Neuronal stem cell (in vitro differentiated cells): ENCODE measurements at regions not wholly inside any gene's neighbourhood (a gene's known extent, or its start where the extent isn't known, plus 50 kb on each side); places are given as distances from the start of the nearest gene placed in this dataset.

ENCODE experiments used
- DNase-seq: peaks from one replicate; pipeline ENCODE4 v3.0.0-alpha.2; 2013; ENCODE audit warnings: low spot score
- H2AFZ ChIP-seq: one replicate; pipeline ENCODE4 v1.6.1; 2013; ENCODE audit warnings: mild to moderate bottlenecking, low read length, inconsistent platforms
- H2AK5ac ChIP-seq: 2 replicates; pipeline ENCODE4 v1.6.1; 2013; ENCODE audit warnings: low read depth, mild to moderate bottlenecking, inconsistent platforms, low read length, moderate library complexity, mixed read lengths
- H2BK120ac ChIP-seq: 2 replicates; pipeline ENCODE4 v1.6.1; 2013; ENCODE audit warnings: low read depth, mild to moderate bottlenecking, inconsistent platforms, low read length, moderate library complexity, mixed read lengths
- H2BK12ac ChIP-seq: one replicate; pipeline ENCODE4 v1.6.1; 2013; ENCODE audit warnings: low read length, inconsistent platforms
- H2BK15ac ChIP-seq: 2 replicates; pipeline ENCODE4 v1.6.1; 2013; ENCODE audit warnings: mild to moderate bottlenecking, low read length, inconsistent platforms, mixed read lengths
- H2BK5ac ChIP-seq: one replicate; pipeline ENCODE4 v1.6.1; 2013; ENCODE audit warnings: inconsistent platforms, mild to moderate bottlenecking, low read length, moderate library complexity
- H3K14ac ChIP-seq: one replicate; pipeline ENCODE4 v1.6.1; 2013; ENCODE audit warnings: low read length, inconsistent platforms
- H3K18ac ChIP-seq: 2 replicates; pipeline ENCODE4 v1.6.1; 2013; ENCODE audit warnings: low read length, inconsistent platforms
- H3K23ac ChIP-seq: 2 replicates; pipeline ENCODE4 v1.6.1; 2013; ENCODE audit warnings: low read depth, mild to moderate bottlenecking, mixed read lengths, low read length, inconsistent platforms; ENCODE audit not compliant: poor library complexity
- H3K27ac ChIP-seq: replicated peaks from 3 replicates; pipeline ENCODE4 v1.5.1; 2013; ENCODE audit warnings: low read length, inconsistent platforms
- H3K27me3 ChIP-seq, 3 experiments: 2 replicates each; pipeline ENCODE4 v1.6.1; 2013; ENCODE audit warnings: low read length in 3 of 3, mild to moderate bottlenecking in 2 of 3, inconsistent platforms in 1 of 3, low read depth in 1 of 3, mixed read lengths in 1 of 3, moderate library complexity in 1 of 3; ENCODE audit not compliant: control insufficient read depth in 3 of 3, insufficient read depth in 3 of 3
- H3K36me3 ChIP-seq, 2 donors: replicated peaks in 1 of 2; 2 replicates each; pipeline ENCODE4 v1.6.1; 2013; ENCODE audit warnings: low read length in 2 of 2; ENCODE audit not compliant: control insufficient read depth in 2 of 2, insufficient read depth in 2 of 2
- H3K4ac ChIP-seq: 2 replicates; pipeline ENCODE4 v1.6.1; 2013; ENCODE audit warnings: inconsistent platforms, mild to moderate bottlenecking, low read length, moderate library complexity
- H3K4me1 ChIP-seq, 2 donors: 1 replicate in 1 of 2; 2 replicates in 1 of 2; pipeline ENCODE4 v1.6.1; 2013; ENCODE audit warnings: low read length in 2 of 2, low read depth in 1 of 2; ENCODE audit not compliant: control insufficient read depth in 2 of 2, insufficient read depth in 1 of 2
- H3K4me2 ChIP-seq: one replicate; pipeline ENCODE4 v1.6.1; 2013; ENCODE audit warnings: mild to moderate bottlenecking, low read length, inconsistent platforms; ENCODE audit not compliant: insufficient read depth, poor library complexity, severe bottlenecking
- H3K4me3 ChIP-seq, 2 donors: 2 replicates each; pipeline ENCODE4 v1.5.1; 2013; ENCODE audit warnings: low read length in 2 of 2, mild to moderate bottlenecking in 2 of 2, inconsistent platforms in 1 of 2, moderate library complexity in 1 of 2
- H3K79me1 ChIP-seq: one replicate; pipeline ENCODE4 v1.6.1; 2013; ENCODE audit warnings: low read depth, mild to moderate bottlenecking, inconsistent platforms, low read length, moderate library complexity
- H3K9ac ChIP-seq: one replicate; pipeline ENCODE4 v1.6.1; 2013; ENCODE audit warnings: mild to moderate bottlenecking, low read depth, low read length, inconsistent platforms; ENCODE audit not compliant: poor library complexity
- H3K9me3 ChIP-seq, 2 donors: replicated peaks in 1 of 2; 2 replicates each; pipeline versions ENCODE3 to v1.6.1; 2013; ENCODE audit warnings: low read length in 2 of 2, mild to moderate bottlenecking in 2 of 2, inconsistent platforms in 1 of 2, low read depth in 1 of 2, mixed read lengths in 1 of 2, moderate library complexity in 1 of 2; ENCODE audit not compliant: control insufficient read depth in 2 of 2, insufficient read depth in 1 of 2
- H4K8ac ChIP-seq: one replicate; pipeline ENCODE4 v1.6.1; 2013; ENCODE audit warnings: low read depth, mild to moderate bottlenecking, inconsistent platforms, low read length, moderate library complexity
- H4K91ac ChIP-seq: one replicate; pipeline ENCODE4 v1.6.1; 2013; ENCODE audit warnings: low read length, low read depth, mild to moderate bottlenecking, inconsistent platforms; ENCODE audit not compliant: poor library complexity
- WGBS, 2 donors: extraction: QIAGEN DNeasy Blood & Tissue Kit; methylation state at CpG; one replicate each; pipeline ENCODE4 v1.1.7; 2013; ENCODE audit warnings: missing lambda C conversion rate in 2 of 2, mixed read lengths in 1 of 2; ENCODE audit not compliant: insufficient read length in 2 of 2, insufficient replicate concordance in 1 of 2; ENCODE audit errors: extremely low coverage in 2 of 2; 5-methylcytosine and 5-hydroxymethylcytosine counted together

GRCh38 chr4:13084210-13084609, 399.9 kb downstream of the RAB28 start:
- no peak overlapping the region for H4K8ac ChIP-seq
- no peaks in the 10 kb centered on the region for H3K27me3 ChIP-seq
- H2BK5ac ChIP-seq = no peak overlapping the region
- no peak for DNase-seq
- peaks cover 6 to 7% of the 10 kb centered on the region in 2 donors for H3K9me3 ChIP-seq
- no peak overlapping the region for H4K91ac ChIP-seq
- no peaks in the 10 kb centered on the region for H3K4me1 ChIP-seq
- H2BK12ac ChIP-seq = no peak overlapping the region
- no peak overlapping the region for H3K18ac ChIP-seq
- no peaks in the 10 kb centered on the region for H3K79me1 ChIP-seq
- no CpG with 5 or more reads among the region's 2 CpGs for WGBS, 2 donors
- H2BK120ac ChIP-seq = no peak overlapping the region
- H3K4me3 ChIP-seq = no peak overlapping the region
- H3K27ac ChIP-seq = no peak overlapping the region
- no peak overlapping the region for H3K9ac ChIP-seq
- no peaks in the 10 kb centered on the region for H3K36me3 ChIP-seq
- no peak overlapping the region for H3K4me2 ChIP-seq
- H3K4ac ChIP-seq = no peak overlapping the region
- no peak overlapping the region for H3K23ac ChIP-seq
- no peak overlapping the region for H2AFZ ChIP-seq
- no peak overlapping the region for H2AK5ac ChIP-seq
- H2BK15ac ChIP-seq = no peak overlapping the region
- H3K14ac ChIP-seq = no peak overlapping the region

GRCh38 chr4:13081830-13082229, 402.3 kb downstream of the RAB28 start:
- H3K27ac ChIP-seq = no peak overlapping the region
- H3K4ac ChIP-seq = no peak overlapping the region
- H3K4me3 ChIP-seq = no peak overlapping the region
- no peaks in the 10 kb centered on the region for H3K36me3 ChIP-seq
- no peak overlapping the region for H3K9ac ChIP-seq
- DNase-seq = no peak
- no peak overlapping the region for H2BK12ac ChIP-seq
- H2BK15ac ChIP-seq = no peak overlapping the region
- no peak overlapping the region for H2AK5ac ChIP-seq
- H4K91ac ChIP-seq = no peak overlapping the region
- H2AFZ ChIP-seq = no peak overlapping the region
- no peak overlapping the region for H3K18ac ChIP-seq
- H3K79me1 ChIP-seq = no peaks in the 10 kb centered on the region
- H3K27me3 ChIP-seq = no peaks in the 10 kb centered on the region
- no peak overlapping the region for H3K23ac ChIP-seq
- H3K4me1 ChIP-seq = no peaks in the 10 kb centered on the region
- H2BK120ac ChIP-seq = no peak overlapping the region
- H3K9me3 ChIP-seq = peaks cover 6 to 7% of the 10 kb centered on the region in 2 donors
- no peak overlapping the region for H4K8ac ChIP-seq
- H2BK5ac ChIP-seq = no peak overlapping the region
- H3K14ac ChIP-seq = no peak overlapping the region
- H3K4me2 ChIP-seq = no peak overlapping the region

- WGBS, 2 donors = no CpG with 5 or more reads among the region's 1 CpG
- no peaks in the 10 kb centered on the region for H3K36me3 ChIP-seq
- DNase-seq = no peak
Observed at GRCh38 chr4:13067077-13067476, 417.1 kb downstream of the RAB28 start.

GRCh38 chr4:13059019-13059418, 425.1 kb downstream of the RAB28 start:
- H3K14ac ChIP-seq = no peak overlapping the region
- no peak overlapping the region for H3K9ac ChIP-seq
- no peak overlapping the region for H4K8ac ChIP-seq
- no peak overlapping the region for H3K4me3 ChIP-seq
- H2BK5ac ChIP-seq = no peak overlapping the region
- H3K23ac ChIP-seq = no peak overlapping the region
- no peak overlapping the region for H3K27ac ChIP-seq
- H2AFZ ChIP-seq = no peak overlapping the region
- no CpG with 5 or more reads among the region's 4 CpGs for WGBS, 2 donors
- no peak overlapping the region for H3K4ac ChIP-seq
- no peaks in the 10 kb centered on the region for H3K27me3 ChIP-seq
- no peak overlapping the region for H2BK120ac ChIP-seq
- no peak overlapping the region for H4K91ac ChIP-seq
- H3K36me3 ChIP-seq = no peaks in the 10 kb centered on the region
- H3K4me1 ChIP-seq = no peaks in the 10 kb centered on the region
- H3K4me2 ChIP-seq = no peak overlapping the region
- H3K79me1 ChIP-seq = no peaks in the 10 kb centered on the region
- no peak for DNase-seq
- no peak overlapping the region for H2BK12ac ChIP-seq
- H3K18ac ChIP-seq = no peak overlapping the region
- H2AK5ac ChIP-seq = no peak overlapping the region
- no peaks in the 10 kb centered on the region for H3K9me3 ChIP-seq
- H2BK15ac ChIP-seq = no peak overlapping the region

More at GRCh38 chr4:13067077-13067476, 417.1 kb downstream of the RAB28 start:
- H4K91ac ChIP-seq = no peak overlapping the region
- H3K18ac ChIP-seq = no peak overlapping the region
- no peak overlapping the region for H4K8ac ChIP-seq
- H2BK120ac ChIP-seq = no peak overlapping the region
- no peaks in the 10 kb centered on the region for H3K27me3 ChIP-seq
- H3K4ac ChIP-seq = no peak overlapping the region
- H2BK15ac ChIP-seq = no peak overlapping the region
- H3K23ac ChIP-seq = no peak overlapping the region
- peaks cover 0 to 5% of the 10 kb centered on the region in 2 donors for H3K4me1 ChIP-seq
- peaks cover 0 to 4% of the 10 kb centered on the region in 2 donors for H3K9me3 ChIP-seq
- H3K4me3 ChIP-seq = no peak overlapping the region
- H2AK5ac ChIP-seq = no peak overlapping the region
- H3K4me2 ChIP-seq = no peak overlapping the region
- no peak overlapping the region for H2BK5ac ChIP-seq
- H3K9ac ChIP-seq = no peak overlapping the region
- H2BK12ac ChIP-seq = no peak overlapping the region
- no peak overlapping the region for H3K14ac ChIP-seq
- no peak overlapping the region for H2AFZ ChIP-seq
- no peak overlapping the region for H3K27ac ChIP-seq
- H3K79me1 ChIP-seq = no peaks in the 10 kb centered on the region
